HFF-Myc (cell line): ENCODE measurements at regions not wholly inside any gene's neighbourhood (a gene's known extent, or its start where the extent isn't known, plus 50 kb on each side); places are given as distances from the start of the nearest gene placed in this dataset.

Experiments used
- DNase-seq: peaks from one replicate; pipeline ENCODE4 v3.0.0-alpha.2; 2011; ENCODE audit warnings: low read depth; ENCODE audit errors: extremely low read depth
- H3K4me3 ChIP-seq: replicated peaks from 2 replicates; pipeline ENCODE4 v1.5.1; 2011; ENCODE audit warnings: low read depth, mild to moderate bottlenecking, control low read depth, low read length
- TF ChIP-seq, protein P1 (sequence below): IDR thresholded peaks from 2 replicates; pipeline ENCODE4 v1.5.1; 2012; ENCODE audit warnings: mild to moderate bottlenecking, low read depth, low read length, control low read depth; ENCODE audit errors: missing control alignments

DNA sequence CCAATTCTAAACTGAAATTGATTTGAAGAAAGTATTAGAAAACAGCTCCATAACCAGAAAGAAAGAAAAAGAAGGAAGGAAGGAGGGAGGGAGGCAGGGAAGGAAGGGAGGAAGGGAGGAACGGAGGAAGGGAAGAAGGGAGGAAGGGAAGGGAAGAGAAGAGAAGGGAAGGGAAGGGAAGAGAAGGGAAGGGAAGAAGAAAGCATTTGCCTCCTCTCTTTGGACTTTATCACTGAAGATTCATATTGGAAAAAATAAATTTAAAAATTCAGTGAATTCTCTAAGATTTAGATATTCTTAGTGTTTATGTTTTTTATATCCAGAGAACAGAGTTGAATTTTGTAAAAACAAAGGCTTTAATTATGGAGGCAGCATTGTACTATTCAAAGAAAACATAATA is 68.5 kb upstream of the NXT1 start:
- DNase-seq: no peak
- H3K4me3 ChIP-seq: no peak overlapping the region
- TF ChIP-seq, protein P1, sequence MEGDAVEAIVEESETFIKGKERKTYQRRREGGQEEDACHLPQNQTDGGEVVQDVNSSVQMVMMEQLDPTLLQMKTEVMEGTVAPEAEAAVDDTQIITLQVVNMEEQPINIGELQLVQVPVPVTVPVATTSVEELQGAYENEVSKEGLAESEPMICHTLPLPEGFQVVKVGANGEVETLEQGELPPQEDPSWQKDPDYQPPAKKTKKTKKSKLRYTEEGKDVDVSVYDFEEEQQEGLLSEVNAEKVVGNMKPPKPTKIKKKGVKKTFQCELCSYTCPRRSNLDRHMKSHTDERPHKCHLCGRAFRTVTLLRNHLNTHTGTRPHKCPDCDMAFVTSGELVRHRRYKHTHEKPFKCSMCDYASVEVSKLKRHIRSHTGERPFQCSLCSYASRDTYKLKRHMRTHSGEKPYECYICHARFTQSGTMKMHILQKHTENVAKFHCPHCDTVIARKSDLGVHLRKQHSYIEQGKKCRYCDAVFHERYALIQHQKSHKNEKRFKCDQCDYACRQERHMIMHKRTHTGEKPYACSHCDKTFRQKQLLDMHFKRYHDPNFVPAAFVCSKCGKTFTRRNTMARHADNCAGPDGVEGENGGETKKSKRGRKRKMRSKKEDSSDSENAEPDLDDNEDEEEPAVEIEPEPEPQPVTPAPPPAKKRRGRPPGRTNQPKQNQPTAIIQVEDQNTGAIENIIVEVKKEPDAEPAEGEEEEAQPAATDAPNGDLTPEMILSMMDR: no peak

DNA sequence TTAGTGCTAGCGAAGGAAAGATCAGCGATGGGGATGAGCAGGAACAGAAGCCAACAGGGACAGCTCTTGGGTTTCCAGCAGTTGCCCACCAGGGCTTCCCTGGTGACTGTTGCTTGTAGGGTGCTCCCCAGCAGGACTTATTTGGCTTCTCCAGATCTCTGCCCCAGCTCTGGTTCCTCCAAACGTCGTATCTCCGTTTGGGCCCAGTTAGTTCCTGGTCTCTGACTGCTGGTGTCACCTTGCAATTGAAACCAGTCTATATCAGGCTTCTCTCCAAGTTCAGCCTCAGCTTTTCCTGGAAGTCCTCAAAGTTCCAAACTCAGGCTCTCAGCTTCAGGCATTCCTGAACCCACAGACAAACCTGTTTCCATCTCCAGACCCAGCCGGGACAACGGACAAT is 70.8 kb upstream of the NXT1 start:
- TF ChIP-seq, protein P1: no peak
- no peak overlapping the region for H3K4me3 ChIP-seq
- no peak for DNase-seq

- TF ChIP-seq, protein P1: no peak
- no peak for DNase-seq
These were observed 72.4 kb upstream of the NXT1 start for GRCh38 chr20:23278172-23278571.

GRCh38 chr20:23277316-23277715 is 73.3 kb upstream of the NXT1 start:
- no peak overlapping the region for H3K4me3 ChIP-seq
- TF ChIP-seq, protein P1: no peak
- DNase-seq: no peak

More at GRCh38 chr20:23278172-23278571, 72.4 kb upstream of the NXT1 start:
- H3K4me3 ChIP-seq: no peak overlapping the region

DNA sequence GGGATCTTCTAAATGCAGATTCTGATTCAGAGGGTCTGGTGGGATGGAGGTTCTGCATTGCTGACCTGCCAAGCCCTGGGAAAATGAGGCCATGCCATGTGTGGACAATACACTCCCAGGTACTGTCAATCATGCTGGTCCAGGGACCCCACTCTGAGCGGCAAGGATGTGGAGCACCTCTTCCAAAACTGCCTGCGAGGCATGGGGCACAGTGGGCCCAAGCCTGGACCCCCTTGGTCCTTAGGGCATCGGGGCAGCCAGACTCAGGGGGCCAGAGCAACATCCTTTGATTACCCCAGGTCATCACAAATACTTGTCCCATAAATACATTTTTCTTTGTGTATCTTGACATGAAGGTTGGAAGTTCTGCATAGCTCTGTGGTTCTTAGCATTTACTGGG is 76.8 kb upstream of the NXT1 start:
- TF ChIP-seq, protein P1: no peak
- H3K4me3 ChIP-seq: no peak overlapping the region
- DNase-seq: no peak

GRCh38 chr20:23272176-23273029 is 78.2 kb upstream of the NXT1 start:
- no peak for DNase-seq
- no peak overlapping the region for H3K4me3 ChIP-seq
- TF ChIP-seq, protein P1: no peak
